Skin epidermis (tissue), 12 donors: ENCODE measurements at regions not wholly inside any gene's neighbourhood (a gene's known extent, or its start where the extent isn't known, plus 50 kb on each side); places are given as distances from the start of the nearest gene placed in this dataset.

Source experiments
- H3K27ac ChIP-seq, 21 experiments: fragments of 200-600 bp; sonication (generic) in 11 of 21; one replicate each; pipeline ENCODE4 v1.5.0; 2020; ENCODE audit warnings: mild to moderate bottlenecking in 3 of 21, inconsistent platforms in 2 of 21, moderate library complexity in 2 of 21
- H3K4me3 ChIP-seq, 7 experiments: fragments of 200-600 bp; sonication (generic) in 2 of 7; one replicate each; pipeline ENCODE4 v1.5.0; 2020; ENCODE audit warnings: inconsistent platforms in 2 of 7, mild to moderate bottlenecking in 2 of 7, moderate library complexity in 1 of 7

GRCh38 chr12:43104494-43104893 is 447.5 kb downstream of the ADAMTS20 start:
- H3K27ac ChIP-seq: no peak overlapping the region
- no peak overlapping the region for H3K4me3 ChIP-seq

- no peak overlapping the region for H3K27ac ChIP-seq
- H3K4me3 ChIP-seq: no peak overlapping the region
These were observed 448.1 kb downstream of the ADAMTS20 start for GRCh38 chr12:43103866-43104265.

- Histone ChIP-seq H3K4me3 (no peak overlapping the region), H3K27ac (no peak overlapping the region)
These were observed 449.3 kb downstream of the ADAMTS20 start for GRCh38 chr12:43102546-43103264.

GRCh38 chr12:43100231-43100630 is 451.8 kb downstream of the ADAMTS20 start:
- H3K27ac ChIP-seq: no peak overlapping the region
- no peak overlapping the region for H3K4me3 ChIP-seq

- no peak overlapping the region for H3K27ac ChIP-seq
These were observed 452.3 kb downstream of the ADAMTS20 start for GRCh38 chr12:43099691-43100163.

GRCh38 chr12:43098766-43099550 is 453.0 kb downstream of the ADAMTS20 start:
- Histone ChIP-seq H3K27ac (no peak overlapping the region), H3K4me3 (no peak overlapping the region)

More at GRCh38 chr12:43099691-43100163, 452.3 kb downstream of the ADAMTS20 start:
- no peak overlapping the region for H3K4me3 ChIP-seq

GRCh38 chr12:43098071-43098470 is 453.9 kb downstream of the ADAMTS20 start:
- H3K27ac ChIP-seq: no peak overlapping the region
- H3K4me3 ChIP-seq: no peak overlapping the region

GRCh38 chr12:43097471-43097870 is 454.5 kb downstream of the ADAMTS20 start:
- no peak overlapping the region for H3K4me3 ChIP-seq

GRCh38 chr12:43095669-43096280 is 456.2 kb downstream of the ADAMTS20 start:
- H3K4me3 ChIP-seq: no peak overlapping the region
- H3K27ac ChIP-seq: no peak overlapping the region

More at GRCh38 chr12:43097471-43097870, 454.5 kb downstream of the ADAMTS20 start:
- no peak overlapping the region for H3K27ac ChIP-seq

- H3K27ac ChIP-seq: no peak overlapping the region
These were observed 457.0 kb downstream of the ADAMTS20 start for GRCh38 chr12:43094886-43095575.

GRCh38 chr12:43090981-43091380 is 461.0 kb downstream of the ADAMTS20 start:
- Histone ChIP-seq H3K27ac (no peak overlapping the region), H3K4me3 (no peak overlapping the region)

More at GRCh38 chr12:43094886-43095575, 457.0 kb downstream of the ADAMTS20 start:
- H3K4me3 ChIP-seq: no peak overlapping the region

GRCh38 chr12:43087195-43088091 is 464.6 kb downstream of the ADAMTS20 start:
- H3K4me3 ChIP-seq: no peak overlapping the region
- no peak overlapping the region for H3K27ac ChIP-seq

GRCh38 chr12:43079476-43079875 is 472.5 kb downstream of the ADAMTS20 start:
- no peak overlapping the region for H3K27ac ChIP-seq
- H3K4me3 ChIP-seq: no peak overlapping the region

- H3K27ac ChIP-seq: no peak overlapping the region
- H3K4me3 ChIP-seq: no peak overlapping the region
These were observed 473.0 kb downstream of the ADAMTS20 start for GRCh38 chr12:43078976-43079375.

- Histone ChIP-seq H3K27ac (no peak overlapping the region), H3K4me3 (no peak overlapping the region)
These were observed 479.6 kb downstream of the ADAMTS20 start for GRCh38 chr12:43072431-43072830.

GRCh38 chr12:43069768-43070221 is 480.2 kb upstream of the PRICKLE1 start:
- H3K27ac ChIP-seq: no peak overlapping the region
- H3K4me3 ChIP-seq: no peak overlapping the region

GRCh38 chr12:43066471-43066870 is 476.9 kb upstream of the PRICKLE1 start:
- H3K27ac ChIP-seq: no peak overlapping the region

GRCh38 chr12:43063650-43064049 is 474.1 kb upstream of the PRICKLE1 start:
- H3K27ac ChIP-seq: no peak overlapping the region
- no peak overlapping the region for H3K4me3 ChIP-seq

More at GRCh38 chr12:43066471-43066870, 476.9 kb upstream of the PRICKLE1 start:
- H3K4me3 ChIP-seq: no peak overlapping the region
